Neural progenitor cell (in vitro differentiated cells): ENCODE measurements at regions not wholly inside any gene's neighbourhood (a gene's known extent, or its start where the extent isn't known, plus 50 kb on each side); places are given as distances from the start of the nearest gene placed in this dataset.

Experiments used
- DNase-seq: peaks from one replicate; pipeline ENCODE4 v3.0.0-alpha.2; 2016; ENCODE audit warnings: low spot score
- H2AFZ ChIP-seq: fragments of 200-600 bp; sonication (generic); replicated peaks from 2 replicates; pipeline ENCODE4 v1.6.1; 2016; ENCODE audit warnings: antibody characterized with exemption
- H3F3A ChIP-seq: fragments of 200-600 bp; sonication (generic); 2 replicates; pipeline ENCODE4 v1.6.1; 2016; ENCODE audit warnings: antibody characterized with exemption, low read depth
- H3K27ac ChIP-seq: fragments of 200-600 bp; sonication (generic); 2 replicates; pipeline ENCODE4 v1.5.1; 2016; ENCODE audit warnings: mild to moderate bottlenecking
- H3K27me3 ChIP-seq: fragments of 200-600 bp; sonication (generic); 2 replicates; pipeline ENCODE4 v1.6.1; 2016; ENCODE audit warnings: mild to moderate bottlenecking, moderate library complexity
- H3K36me3 ChIP-seq: fragments of 200-600 bp; sonication (generic); 2 replicates; pipeline ENCODE4 v1.5.1; 2016
- H3K4me1 ChIP-seq: fragments of 200-600 bp; sonication (generic); 2 replicates; pipeline ENCODE4 v1.6.1; 2016; ENCODE audit warnings: mixed run types
- H3K4me2 ChIP-seq: fragments of 200-600 bp; sonication (generic); 2 replicates; pipeline ENCODE4 v1.6.1; 2016
- H3K4me3 ChIP-seq: fragments of 200-600 bp; sonication (generic); 2 replicates; pipeline ENCODE4 v1.5.1; 2016
- H3K79me2 ChIP-seq: fragments of 200-600 bp; sonication (generic); 2 replicates; pipeline ENCODE4 v1.6.1; 2016; ENCODE audit warnings: low read depth
- H3K9ac ChIP-seq: fragments of 200-600 bp; sonication (generic); 2 replicates; pipeline ENCODE4 v1.6.1; 2016
- H3K9me3 ChIP-seq: fragments of 200-600 bp; sonication (generic); 2 replicates; pipeline ENCODE4 v1.5.1; 2016; ENCODE audit warnings: low read depth
- H4K20me1 ChIP-seq: fragments of 200-600 bp; sonication (generic); 2 replicates; pipeline ENCODE4 v1.6.1; 2016; ENCODE audit warnings: low read depth
- H3K27ac Mint-ChIP-seq: 3 replicates; pipeline ENCODE4 v1.8.0; 2021; ENCODE audit warnings: mixed read lengths
- H3K27me3 Mint-ChIP-seq: 2 replicates; pipeline ENCODE4 v1.8.0; 2022; ENCODE audit warnings: low read depth, mild to moderate bottlenecking, inconsistent platforms, moderate library complexity, mixed read lengths; ENCODE audit not compliant: insufficient read depth
- H3K36me3 Mint-ChIP-seq: 3 replicates; pipeline ENCODE4 v1.8.0; 2021; ENCODE audit warnings: mixed read lengths
- H3K4me1 Mint-ChIP-seq: 3 replicates; pipeline ENCODE4 v1.8.0; 2021; ENCODE audit warnings: mixed read lengths
- H3K4me3 Mint-ChIP-seq: 3 replicates; pipeline ENCODE4 v1.8.0; 2021; ENCODE audit warnings: mild to moderate bottlenecking, moderate library complexity, mixed read lengths
- H3K9me3 Mint-ChIP-seq: 3 replicates; pipeline ENCODE4 v1.8.0; 2020; ENCODE audit warnings: mixed read lengths
- EZH2 ChIP-seq: fragments of 200-600 bp; sonication (generic); IDR thresholded peaks from 2 replicates; pipeline ENCODE4 v1.6.1; 2017; ENCODE audit warnings: antibody characterized with exemption, mild to moderate bottlenecking, moderate library complexity
- EZH2phosphoT487 ChIP-seq: fragments of 200-600 bp; sonication (generic); IDR thresholded peaks from 2 replicates; pipeline ENCODE4 v1.6.1; 2017; ENCODE audit warnings: antibody characterized with exemption
- TF ChIP-seq, protein P1 (sequence below): fragments of 200-600 bp; sonication (generic); IDR thresholded peaks from 2 replicates; pipeline ENCODE4 v1.5.1; 2017; ENCODE audit warnings: antibody characterized with exemption, mild to moderate bottlenecking

DNA sequence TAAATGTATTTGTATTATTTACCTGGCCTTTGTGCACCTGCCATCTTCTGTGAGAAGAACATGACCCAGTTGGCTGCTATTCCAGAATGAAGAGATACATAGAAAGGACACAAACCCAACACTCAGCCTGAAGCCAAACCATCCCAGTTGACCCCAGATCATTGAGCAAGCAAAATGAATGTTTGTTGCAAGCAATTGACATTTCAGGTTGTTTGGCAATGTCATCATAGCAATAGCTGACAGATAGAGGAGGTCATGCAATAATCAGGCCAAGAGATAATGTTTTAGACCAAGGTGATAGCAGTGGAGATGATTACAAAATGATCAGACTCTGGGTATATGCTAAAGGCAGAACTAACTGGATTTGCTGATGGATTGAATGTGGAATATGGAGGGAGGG is 71.2 kb upstream of the TMEM164 start:
- Histone ChIP-seq H3K27me3 (no peaks in the 10 kb centered on the region), H4K20me1 (no peaks in the 10 kb centered on the region), H3K4me2 (no peak overlapping the region), H3K9ac (no peak overlapping the region), H3K79me2 (no peaks in the 10 kb centered on the region), H3K4me3 (no peak overlapping the region), H2AFZ (no peak overlapping the region), H3K27ac (no peak overlapping the region), H3F3A (no peaks in the 10 kb centered on the region), H3K9me3 (peaks cover 6% of the 10 kb centered on the region), H3K4me1 (no peaks in the 10 kb centered on the region), H3K36me3 (no peaks in the 10 kb centered on the region)
- Mint-ChIP-seq H3K36me3 (no peaks in the 10 kb centered on the region), H3K4me1 (peaks cover 18% of the 10 kb centered on the region), H3K27ac (no peak overlapping the region), H3K27me3 (no peaks in the 10 kb centered on the region), H3K4me3 (no peak overlapping the region), H3K9me3 (no peaks in the 10 kb centered on the region)
- DNase-seq: no peak
- TF ChIP-seq EZH2 (no peak), EZH2phosphoT487 (no peak)
- TF ChIP-seq, protein P1, sequence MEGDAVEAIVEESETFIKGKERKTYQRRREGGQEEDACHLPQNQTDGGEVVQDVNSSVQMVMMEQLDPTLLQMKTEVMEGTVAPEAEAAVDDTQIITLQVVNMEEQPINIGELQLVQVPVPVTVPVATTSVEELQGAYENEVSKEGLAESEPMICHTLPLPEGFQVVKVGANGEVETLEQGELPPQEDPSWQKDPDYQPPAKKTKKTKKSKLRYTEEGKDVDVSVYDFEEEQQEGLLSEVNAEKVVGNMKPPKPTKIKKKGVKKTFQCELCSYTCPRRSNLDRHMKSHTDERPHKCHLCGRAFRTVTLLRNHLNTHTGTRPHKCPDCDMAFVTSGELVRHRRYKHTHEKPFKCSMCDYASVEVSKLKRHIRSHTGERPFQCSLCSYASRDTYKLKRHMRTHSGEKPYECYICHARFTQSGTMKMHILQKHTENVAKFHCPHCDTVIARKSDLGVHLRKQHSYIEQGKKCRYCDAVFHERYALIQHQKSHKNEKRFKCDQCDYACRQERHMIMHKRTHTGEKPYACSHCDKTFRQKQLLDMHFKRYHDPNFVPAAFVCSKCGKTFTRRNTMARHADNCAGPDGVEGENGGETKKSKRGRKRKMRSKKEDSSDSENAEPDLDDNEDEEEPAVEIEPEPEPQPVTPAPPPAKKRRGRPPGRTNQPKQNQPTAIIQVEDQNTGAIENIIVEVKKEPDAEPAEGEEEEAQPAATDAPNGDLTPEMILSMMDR: no peak

DNA sequence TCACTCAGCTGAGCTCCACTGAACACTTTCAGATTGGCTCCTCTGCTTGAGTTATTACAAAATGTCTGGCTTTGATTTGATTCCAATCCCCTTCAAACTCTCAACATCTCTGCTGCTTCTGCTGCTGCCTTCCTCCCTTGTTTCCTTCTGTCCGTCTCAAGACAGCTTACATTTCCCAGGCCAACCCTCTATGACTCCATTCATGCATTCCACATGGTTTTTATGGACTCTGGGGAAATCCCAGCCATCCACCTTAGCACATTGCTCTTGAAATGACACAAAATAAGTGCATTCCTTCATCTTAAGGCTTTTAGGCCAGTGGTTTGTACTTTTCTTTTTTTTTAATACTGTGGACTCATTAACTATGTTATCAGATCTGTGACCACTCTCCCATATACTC is 68.5 kb upstream of the TMEM164 start:
- H4K20me1 ChIP-seq: no peaks in the 10 kb centered on the region
- no peak overlapping the region for H3K4me2 ChIP-seq
- H3K79me2 ChIP-seq: no peaks in the 10 kb centered on the region
- Mint-ChIP-seq H3K36me3 (no peaks in the 10 kb centered on the region), H3K27ac (no peak overlapping the region), H3K4me1 (peaks cover 2% of the 10 kb centered on the region), H3K9me3 (no peaks in the 10 kb centered on the region), H3K4me3 (no peak overlapping the region), H3K27me3 (no peaks in the 10 kb centered on the region)
- no peaks in the 10 kb centered on the region for H3K27me3 ChIP-seq
- H3K27ac ChIP-seq: no peak overlapping the region
- peaks cover 3% of the 10 kb centered on the region for H3K9me3 ChIP-seq
- H3K4me1 ChIP-seq: no peaks in the 10 kb centered on the region
- no peaks in the 10 kb centered on the region for H3F3A ChIP-seq
- no peak overlapping the region for H2AFZ ChIP-seq
- no peak overlapping the region for H3K4me3 ChIP-seq
- H3K36me3 ChIP-seq: no peaks in the 10 kb centered on the region
- H3K9ac ChIP-seq: no peak overlapping the region
- DNase-seq: no peak
- TF ChIP-seq EZH2phosphoT487 (no peak), EZH2 (no peak)
- TF ChIP-seq, protein P1: no peak

GRCh38 chrX:109934935-109935334 is 68.0 kb upstream of the TMEM164 start:
- H3F3A ChIP-seq: no peaks in the 10 kb centered on the region
- no peaks in the 10 kb centered on the region for H4K20me1 ChIP-seq
- no peak overlapping the region for H3K9ac ChIP-seq
- no peak overlapping the region for H3K4me3 Mint-ChIP-seq
- H3K4me2 ChIP-seq: no peak overlapping the region
- TF ChIP-seq EZH2 (no peak), EZH2phosphoT487 (no peak)
- TF ChIP-seq, protein P1: no peak
- H3K4me1 ChIP-seq: no peaks in the 10 kb centered on the region
- H3K79me2 ChIP-seq: no peaks in the 10 kb centered on the region
- no peaks in the 10 kb centered on the region for H3K27me3 Mint-ChIP-seq
- no peaks in the 10 kb centered on the region for H3K27me3 ChIP-seq
- no peak overlapping the region for H3K27ac ChIP-seq
- H3K27ac Mint-ChIP-seq: no peak overlapping the region
- no peak overlapping the region for H2AFZ ChIP-seq
- DNase-seq: no peak
- H3K9me3 ChIP-seq: no peaks in the 10 kb centered on the region
- no peaks in the 10 kb centered on the region for H3K36me3 ChIP-seq
- no peaks in the 10 kb centered on the region for H3K36me3 Mint-ChIP-seq
- H3K4me1 Mint-ChIP-seq: no peaks in the 10 kb centered on the region
- no peak overlapping the region for H3K4me3 ChIP-seq
- H3K9me3 Mint-ChIP-seq: no peaks in the 10 kb centered on the region

GRCh38 chrX:109936114-109936513 is 66.8 kb upstream of the TMEM164 start:
- H3K27ac Mint-ChIP-seq: no peak overlapping the region
- H3K79me2 ChIP-seq: no peaks in the 10 kb centered on the region
- H3F3A ChIP-seq: no peaks in the 10 kb centered on the region
- H3K9ac ChIP-seq: no peak overlapping the region
- no peaks in the 10 kb centered on the region for H4K20me1 ChIP-seq
- no peak overlapping the region for H3K4me3 ChIP-seq
- TF ChIP-seq EZH2phosphoT487 (no peak), EZH2 (no peak)
- TF ChIP-seq, protein P1: no peak
- no peak for DNase-seq
- H3K4me3 Mint-ChIP-seq: no peak overlapping the region
- no peaks in the 10 kb centered on the region for H3K27me3 ChIP-seq
- H3K36me3 Mint-ChIP-seq: no peaks in the 10 kb centered on the region
- no peak overlapping the region for H3K27ac ChIP-seq
- no peak overlapping the region for H3K4me2 ChIP-seq
- no peaks in the 10 kb centered on the region for H3K9me3 ChIP-seq
- H3K36me3 ChIP-seq: no peaks in the 10 kb centered on the region
- H3K4me1 ChIP-seq: no peaks in the 10 kb centered on the region
- no peaks in the 10 kb centered on the region for H3K9me3 Mint-ChIP-seq
- H3K4me1 Mint-ChIP-seq: no peaks in the 10 kb centered on the region
- H2AFZ ChIP-seq: no peak overlapping the region
- H3K27me3 Mint-ChIP-seq: no peaks in the 10 kb centered on the region
